LHCN-M2 (cell line): ENCODE measurements at regions not wholly inside any gene's neighbourhood (a gene's known extent, or its start where the extent isn't known, plus 50 kb on each side); places are given as distances from the start of the nearest gene placed in this dataset.

Experiments used
- DNase-seq: peaks from one replicate; pipeline ENCODE4 v3.0.0-alpha.2; 2012; ENCODE audit warnings: low read depth

DNA sequence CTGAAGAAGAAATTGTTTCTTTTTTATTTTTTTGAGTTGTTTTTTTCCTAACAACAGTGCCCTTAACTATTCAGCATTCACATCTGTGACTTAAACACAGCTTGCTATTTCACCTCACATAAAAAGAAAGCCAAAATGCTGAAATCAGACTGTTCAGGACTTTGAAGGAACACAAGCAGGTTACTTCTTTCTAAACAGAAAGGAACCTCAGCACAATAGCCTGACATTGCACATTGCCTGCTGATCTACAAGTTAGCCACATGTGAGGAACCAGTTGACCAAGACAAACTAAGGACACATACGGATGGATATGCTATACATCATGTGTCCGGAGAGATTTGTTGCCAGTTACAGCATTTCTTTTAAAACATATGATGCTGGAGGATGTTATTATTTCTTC, 331.1 kb downstream of the FSIP2 start:
- no peak for DNase-seq

DNA sequence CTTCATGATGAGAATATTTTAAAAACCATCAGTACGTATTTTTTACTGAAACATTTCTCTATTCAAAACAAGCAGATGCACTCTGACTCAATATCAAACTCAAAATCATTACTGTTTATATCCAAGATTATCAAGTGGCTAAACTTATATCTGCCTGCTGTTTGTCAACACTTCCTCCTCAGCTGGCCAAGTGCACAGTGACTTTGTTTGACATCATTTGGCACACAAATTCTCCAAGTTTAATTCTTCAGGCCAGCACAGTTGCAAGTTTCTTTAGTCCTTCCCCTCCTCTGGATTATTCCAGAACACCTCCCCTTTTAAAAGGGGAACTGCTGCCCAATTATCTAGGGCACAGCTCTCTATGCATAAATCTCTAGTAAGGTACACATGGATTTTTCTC, 346.6 kb downstream of the FSIP2 start:
- DNase-seq = no peak

DNA sequence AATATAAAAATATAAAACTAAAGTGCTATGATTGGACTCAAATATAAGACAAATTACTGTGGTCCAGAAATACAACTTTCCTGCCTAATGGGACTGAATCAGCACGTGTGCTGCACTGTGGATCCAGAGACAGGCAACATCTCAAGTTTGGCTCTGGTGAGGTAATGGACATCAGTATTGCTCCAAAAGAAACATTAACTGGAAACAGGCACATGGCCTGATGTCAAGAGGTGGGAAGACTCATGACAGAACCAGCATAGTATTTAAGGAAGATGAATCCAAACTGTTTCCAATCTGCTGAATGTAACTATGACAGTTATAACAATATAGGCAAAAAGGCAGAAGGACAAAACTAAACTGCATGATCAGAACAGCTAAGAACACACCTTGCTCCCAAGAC, 354.6 kb downstream of the FSIP2 start:
- DNase-seq = no peak

DNA sequence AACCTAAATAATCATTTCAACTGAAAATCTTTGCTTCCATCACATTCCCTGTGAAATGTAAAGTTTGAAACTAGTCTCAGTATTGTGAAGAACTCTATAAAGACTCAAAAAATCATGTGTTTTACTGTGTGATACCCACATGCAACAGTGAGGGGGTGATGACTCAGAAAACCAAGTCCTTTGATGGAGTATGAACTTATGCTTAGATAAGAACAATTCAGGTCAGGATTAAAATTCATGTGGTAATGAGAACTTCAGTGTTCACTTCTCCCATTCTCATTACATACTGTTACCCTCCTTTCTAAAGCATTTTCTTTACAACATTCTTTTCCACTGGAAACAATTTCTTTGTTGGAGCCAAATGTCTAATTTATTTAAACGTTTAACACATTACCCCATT, 360.2 kb downstream of the FSIP2 start:
- DNase-seq = peak; percentile 50

DNA sequence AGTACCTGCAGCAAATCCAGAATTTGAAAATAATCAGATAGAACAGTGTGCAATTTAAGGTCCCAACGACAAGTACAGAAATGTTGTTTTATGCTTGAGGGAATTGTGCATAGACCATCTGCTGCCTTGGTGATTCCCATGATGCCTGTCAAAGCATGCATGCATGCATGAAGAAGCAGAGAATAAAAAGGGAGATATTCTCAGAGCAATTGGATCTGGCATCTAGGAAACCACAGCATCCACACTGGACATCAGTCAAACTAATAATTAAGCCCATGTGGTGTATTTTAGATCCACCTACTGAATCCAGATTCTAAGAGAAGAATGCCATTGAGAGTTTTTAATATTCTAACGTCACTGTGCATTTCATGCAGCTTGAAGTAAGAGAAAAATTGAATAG, 361.2 kb downstream of the FSIP2 start:
- no peak for DNase-seq

DNA sequence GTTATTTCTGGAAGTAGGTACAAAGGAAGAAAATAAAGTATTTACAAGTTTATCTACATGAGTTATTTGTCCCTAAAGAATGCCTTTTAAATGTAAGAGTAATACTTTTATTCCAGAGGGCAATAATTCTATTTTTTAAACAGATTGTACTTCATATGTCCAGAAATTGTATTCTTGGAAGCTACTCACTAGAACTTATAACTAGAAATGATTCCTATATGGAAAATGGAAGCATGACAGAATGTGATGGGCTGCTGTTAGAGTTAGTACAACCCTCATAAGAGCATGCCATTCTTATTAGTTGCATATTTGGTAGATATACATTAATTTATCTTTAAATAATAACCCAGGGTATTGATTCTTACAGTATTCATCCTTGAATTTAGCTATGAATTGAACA, 362.0 kb downstream of the FSIP2 start:
- DNase-seq = no peak

DNA sequence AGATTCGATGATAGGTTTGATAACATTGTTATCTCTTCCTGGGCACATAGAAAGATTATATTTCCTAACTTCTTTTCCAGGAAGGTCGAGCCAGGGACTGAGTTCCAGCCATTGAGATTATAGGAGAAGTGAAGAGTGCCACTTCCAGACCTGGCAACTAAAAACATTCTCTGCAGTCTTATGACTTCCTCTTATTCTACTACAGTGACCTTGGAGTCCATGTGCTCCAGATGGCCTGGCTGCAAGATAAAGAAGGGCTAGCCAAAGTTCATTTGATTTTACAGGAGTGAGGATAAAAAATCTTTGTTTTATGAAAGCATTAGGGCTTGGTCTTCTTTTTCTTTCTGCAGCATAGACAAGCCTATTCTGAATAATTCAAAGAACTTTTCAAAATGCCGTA, 363.0 kb downstream of the FSIP2 start:
- DNase-seq = no peak

DNA sequence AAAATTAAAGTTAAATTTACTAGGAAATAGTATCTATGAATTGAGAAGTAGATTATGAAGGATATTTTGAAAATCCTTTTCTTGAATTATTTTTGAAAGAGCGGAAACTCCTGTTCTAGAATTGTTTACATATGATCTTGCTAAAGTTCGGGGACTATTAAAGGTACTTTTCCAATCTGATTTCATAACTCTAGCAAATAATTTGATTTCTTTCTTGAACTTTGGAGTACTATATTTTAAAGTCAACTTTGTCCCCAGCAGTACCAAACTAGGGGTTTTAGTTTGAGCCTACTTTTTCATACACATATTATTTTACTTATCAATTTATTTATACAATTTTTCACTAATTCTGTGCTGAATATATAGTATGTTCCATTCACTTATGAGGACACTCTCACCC, 364.7 kb downstream of the FSIP2 start:
- DNase-seq = no peak

DNA sequence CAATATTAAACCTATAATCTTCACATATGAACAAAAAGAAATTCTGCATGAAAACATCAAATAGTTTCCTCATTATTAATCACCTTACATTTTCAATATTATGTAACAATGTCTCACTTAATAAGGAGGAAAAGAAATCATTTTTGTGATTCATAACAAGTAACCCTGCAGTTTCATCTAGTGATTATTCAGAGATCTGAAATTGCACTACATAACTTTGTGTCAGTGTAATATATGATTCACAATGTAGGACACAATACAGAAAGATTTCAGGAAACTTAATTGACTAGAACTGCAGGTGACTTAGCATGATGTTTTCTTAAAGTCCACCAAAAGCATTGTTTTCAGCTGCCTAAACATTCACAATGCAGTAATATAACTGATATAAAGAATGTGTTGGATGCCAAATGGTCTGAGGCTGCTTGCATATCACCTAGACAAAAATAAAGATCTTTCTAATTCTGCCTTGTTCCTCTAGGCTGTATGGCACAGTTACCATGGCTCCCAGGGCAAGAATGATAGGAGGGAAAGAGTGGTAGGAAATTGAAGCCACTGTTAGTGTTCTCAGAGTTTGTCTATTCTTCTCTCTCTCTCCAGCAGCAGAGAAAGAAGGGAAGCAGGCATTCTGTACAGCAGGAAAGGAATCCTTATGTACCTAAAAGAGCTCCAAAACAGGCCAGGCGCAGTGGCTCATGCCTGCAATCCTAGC, 366.6 kb downstream of the FSIP2 start:
- peak; percentile 12 for DNase-seq

DNA sequence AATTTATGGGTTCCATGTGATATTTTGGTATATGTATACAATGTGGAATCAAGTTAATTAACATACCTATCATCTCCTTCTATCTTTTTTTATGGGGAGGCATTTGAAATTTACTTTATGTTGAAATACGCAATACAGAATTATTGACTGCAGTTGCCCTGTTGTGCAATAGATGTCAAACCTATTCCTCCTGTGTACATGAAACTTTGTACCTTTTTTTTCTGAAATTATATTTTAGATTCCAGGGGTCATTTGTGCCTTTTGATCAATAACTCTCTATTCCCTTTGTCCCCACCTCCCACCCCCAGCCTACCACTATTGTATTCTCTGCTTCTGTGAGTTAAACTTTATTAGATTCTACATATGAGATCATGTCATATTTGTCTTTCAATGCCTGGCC, 369.9 kb downstream of the FSIP2 start:
- DNase-seq = no peak

DNA sequence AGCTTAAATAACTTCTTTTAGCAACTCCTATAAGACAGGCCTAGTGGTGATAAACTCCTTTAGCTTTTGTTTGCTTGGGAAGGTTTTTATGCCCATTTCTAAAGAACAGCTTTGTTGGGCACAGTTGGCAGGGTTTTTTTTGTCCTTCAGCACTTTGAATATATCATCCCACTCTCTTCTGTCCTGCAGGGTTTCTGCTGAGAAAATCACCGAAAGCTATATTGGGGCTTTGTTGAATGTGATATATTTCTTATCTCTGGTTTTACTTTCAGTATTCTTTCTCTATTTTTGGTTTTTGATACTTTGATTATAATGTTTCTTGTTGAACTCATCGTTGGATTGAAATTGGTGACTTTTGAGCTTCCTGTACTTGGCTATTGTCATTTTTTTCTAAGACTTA, 372.8 kb upstream of the ZC3H15 start:
- no peak for DNase-seq

DNA sequence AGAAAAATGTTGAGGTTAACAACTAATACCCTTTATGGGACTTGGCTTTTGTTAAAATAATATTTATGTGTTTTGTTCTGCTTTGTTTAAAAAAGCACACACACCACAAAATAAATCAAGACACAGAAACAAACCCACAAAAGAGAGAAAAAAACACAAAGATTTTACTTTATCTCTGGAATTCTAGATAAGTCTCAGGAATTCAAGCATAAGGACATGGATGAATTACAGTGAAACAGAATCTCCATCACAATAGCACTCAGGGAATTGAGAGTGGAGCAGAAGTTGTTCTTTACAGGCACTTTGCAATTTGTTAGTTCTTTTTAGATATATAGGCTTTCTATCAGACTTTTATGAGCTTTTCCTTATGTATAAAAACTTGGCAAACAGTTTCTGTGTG, 360.9 kb upstream of the ZC3H15 start:
- no peak for DNase-seq

DNA sequence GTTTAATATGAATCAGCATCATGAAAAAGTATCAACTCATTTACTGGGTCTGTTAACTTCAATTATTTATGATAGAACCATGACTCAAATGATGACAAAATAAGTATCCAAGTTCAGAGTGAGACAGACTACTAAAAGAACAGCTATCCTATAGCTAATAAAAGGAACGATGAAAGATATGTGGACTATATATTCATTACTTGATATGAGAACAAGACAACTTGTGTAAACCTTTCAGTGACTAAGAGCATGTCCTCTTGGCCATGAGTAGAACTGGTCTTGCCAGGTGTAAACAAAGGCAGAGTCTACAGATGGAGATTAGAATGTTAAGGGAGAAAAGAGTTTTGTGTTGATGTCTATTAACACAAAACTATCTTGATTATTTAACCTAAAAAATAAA, 360.4 kb upstream of the ZC3H15 start:
- DNase-seq = no peak

DNA sequence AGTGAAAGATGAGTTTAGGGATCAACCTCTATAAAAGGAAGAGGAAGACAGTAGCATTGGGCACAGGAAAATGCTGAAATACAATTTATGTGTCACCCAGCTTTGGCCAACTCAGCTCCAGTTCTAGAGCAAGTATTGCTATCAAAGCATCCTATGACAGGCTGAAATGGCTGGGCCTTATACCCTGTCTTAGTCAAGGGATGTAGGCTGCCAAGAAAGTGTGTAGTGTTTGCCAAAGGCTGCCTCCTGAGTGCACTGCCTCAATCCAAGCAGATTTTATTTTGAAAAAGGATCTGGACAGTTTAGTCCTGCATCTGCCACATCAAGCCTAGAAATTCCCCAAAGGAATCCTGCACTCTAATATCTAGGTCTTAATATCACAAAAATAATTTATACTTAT, 359.9 kb upstream of the ZC3H15 start:
- DNase-seq = no peak

DNA sequence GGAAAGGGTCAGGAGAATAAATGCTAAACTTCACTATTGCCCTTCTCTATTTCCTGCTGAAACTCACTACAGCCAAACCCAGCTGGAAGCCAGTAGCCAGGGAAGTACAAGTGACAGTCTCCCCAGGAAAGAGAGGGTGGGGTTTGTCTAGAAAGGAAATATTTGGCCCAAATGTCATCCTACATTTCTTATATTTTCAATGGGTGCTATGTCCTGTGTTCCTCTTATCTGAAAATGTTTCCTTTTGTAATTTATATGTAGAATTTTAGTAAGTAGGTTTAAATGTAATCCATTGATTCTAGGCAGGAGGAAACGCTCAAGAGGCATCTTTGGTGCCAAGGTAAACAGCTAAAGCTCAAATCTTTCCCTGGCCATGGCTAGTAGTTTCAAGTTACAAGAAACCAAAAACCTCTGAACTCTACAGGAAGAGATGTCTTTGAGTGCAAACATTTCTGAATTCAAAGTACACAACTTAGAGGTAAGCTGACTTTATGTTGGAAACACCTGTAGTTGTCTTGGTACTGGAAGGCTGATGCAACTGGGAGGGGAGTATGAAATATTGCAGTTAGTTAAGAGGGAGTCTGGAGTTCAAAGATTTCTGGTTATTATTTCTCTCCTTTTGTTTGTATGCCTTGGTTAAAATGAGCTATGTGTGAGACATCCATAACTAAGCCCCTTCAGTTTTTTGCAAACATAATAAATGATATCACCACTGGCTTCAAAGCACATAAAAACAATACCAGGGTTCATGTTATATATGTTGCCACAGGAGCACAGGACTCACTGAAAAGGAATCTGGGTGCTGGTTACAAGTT, 356.1 kb upstream of the ZC3H15 start:
- peak; percentile 86 for DNase-seq

DNA sequence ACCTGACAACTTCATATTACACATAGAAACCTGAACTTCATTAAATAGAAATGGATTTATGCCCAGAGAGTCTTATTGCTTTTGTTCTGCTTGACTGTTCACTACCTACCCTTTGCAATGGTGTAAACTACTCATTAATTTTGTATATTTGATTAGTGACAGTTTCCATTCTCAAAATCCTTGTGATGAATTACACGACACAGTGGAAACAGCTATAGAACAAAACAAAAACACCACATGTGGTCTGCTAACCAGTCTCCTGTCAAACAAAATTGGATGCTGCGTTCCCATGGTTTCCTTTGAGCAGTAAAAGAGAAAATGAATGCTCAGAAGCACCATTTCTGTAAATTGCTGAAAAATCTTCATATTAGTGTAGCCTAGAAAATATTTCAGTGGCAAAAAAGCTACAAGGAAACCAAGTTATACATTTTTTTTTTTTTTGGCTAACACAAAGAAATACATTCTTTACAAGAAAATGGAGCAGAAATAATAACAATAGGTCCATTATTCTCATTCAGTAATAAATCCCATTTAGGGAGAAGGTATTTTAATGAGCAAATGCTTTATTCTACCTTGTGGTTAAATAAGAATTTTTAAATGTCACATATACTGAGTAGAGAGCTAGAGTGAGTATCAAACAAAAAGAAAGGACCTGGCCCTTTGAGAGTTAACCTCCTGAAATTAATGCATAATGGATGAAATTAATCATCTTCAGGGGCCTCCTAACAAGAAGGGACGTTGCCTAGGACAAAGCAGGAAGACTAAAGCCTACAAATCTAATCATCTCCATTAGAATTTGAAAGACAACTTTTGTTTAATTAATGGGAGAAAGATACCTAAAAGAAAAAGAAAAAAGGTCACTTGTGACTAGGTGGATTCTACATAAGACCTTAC, 355.1 kb upstream of the ZC3H15 start:
- no peak for DNase-seq

DNA sequence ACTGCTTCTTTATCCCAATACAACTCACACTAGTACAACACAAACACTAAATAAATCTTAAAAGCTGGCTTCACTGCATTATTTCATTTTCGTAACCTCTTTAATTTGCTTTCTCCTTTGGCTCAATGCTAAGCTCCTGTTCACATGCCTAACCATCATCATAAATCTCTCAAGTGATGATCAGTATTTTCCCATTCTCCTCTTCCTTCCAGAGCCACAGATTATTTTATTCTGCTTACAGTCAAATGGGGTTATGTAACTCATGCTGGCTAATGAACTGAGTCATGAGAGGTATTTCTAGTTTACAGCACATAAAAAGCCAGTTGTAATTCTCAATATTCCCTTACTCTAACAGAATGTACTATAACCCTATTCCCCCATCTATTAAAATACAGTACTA, 350.4 kb upstream of the ZC3H15 start:
- peak; percentile 36 for DNase-seq

DNA sequence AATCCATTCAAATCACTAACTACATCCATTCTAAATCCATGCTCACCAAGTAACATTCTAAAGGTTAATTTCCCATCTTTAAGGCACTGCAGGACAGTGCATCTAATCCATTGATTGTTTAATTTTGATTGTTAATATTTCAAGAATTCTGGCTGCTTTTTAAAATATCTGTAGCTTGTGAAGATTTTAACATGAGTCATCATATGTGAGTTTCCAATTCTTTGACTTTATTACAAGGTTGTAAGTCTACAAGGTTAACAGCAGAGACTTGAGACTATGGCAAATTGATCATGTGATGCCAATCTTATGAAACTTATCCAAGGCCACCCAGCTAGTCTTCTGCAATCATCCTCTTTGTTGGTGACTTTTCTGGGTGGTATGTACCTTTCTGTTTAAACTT, 349.2 kb upstream of the ZC3H15 start:
- no peak for DNase-seq

DNA sequence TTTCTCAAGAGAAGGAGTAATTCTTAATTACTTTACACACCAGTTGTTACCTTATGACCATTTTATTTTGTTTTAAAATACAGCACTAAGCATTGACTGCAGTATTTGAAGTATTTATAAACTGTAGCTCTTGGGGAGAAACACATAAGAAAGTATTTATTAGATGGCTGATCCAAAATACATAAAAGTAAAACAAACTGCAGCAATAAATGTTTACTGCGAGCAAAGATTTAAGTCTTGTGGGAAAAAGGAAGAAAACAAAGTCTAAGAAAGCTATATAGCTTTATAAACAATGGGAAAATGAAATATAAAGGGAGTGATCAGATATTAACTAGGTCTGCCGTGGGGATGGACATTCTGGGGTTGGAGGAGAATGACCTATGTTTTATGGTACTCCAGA, 347.2 kb upstream of the ZC3H15 start:
- no peak for DNase-seq

DNA sequence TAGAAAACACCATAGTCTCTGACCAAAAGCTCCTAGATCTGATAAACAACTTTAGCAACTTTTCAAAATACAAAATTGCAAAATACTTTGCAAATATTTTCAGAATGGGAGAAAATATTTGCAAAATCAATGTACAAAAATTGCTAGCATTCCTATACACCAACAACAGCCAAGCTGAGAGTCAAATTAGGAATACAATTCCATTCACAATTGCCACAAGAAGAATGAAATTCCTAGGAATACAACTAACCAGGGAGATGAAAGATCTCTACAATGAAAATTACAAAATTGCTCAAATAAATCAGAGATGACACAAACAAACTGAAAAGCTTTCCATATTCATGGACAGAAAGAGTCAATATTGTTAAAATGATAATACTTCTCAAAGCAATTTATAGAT, 327.0 kb upstream of the ZC3H15 start:
- DNase-seq = no peak

DNA sequence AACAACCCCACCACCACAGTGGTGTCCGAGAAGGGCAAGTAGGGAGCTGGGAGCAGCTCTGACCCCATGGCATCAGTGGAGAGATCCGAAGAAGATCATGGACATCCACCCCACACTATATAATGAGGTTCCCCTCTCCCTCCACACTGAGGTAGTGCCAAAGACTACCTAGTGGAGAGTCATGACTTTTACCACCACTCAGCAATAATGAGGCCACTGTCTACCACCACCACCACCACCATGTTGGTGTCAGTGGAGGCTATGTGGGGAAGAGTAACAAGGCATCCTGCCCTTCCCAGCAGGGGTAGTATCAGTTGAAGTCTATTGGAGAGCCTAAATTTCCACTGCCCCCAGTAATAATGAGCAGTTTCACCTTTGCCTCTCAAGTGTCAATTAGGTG, 321.7 kb upstream of the ZC3H15 start:
- no peak for DNase-seq

DNA sequence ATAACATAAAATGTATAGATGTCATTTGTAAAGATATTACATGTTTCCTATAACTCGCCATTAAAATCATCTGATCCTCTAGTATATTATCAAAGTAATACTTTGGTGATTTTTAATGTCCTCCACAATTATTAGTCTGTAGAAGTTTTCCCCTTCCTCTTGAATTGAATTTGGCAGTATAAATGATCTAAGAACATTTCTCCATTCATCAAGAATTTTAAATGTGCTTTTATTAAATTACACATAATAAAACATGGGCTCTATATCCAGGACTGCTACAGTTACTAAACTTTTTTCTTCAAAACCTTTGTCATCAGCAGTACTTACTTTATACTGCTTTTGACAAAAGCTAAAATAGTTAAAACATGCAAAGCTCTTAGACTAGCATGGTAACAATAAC, 315.4 kb upstream of the ZC3H15 start:
- no peak for DNase-seq
